GM21367 (cell line): ENCODE measurements at regions not wholly inside any gene's neighbourhood (a gene's known extent, or its start where the extent isn't known, plus 50 kb on each side); places are given as distances from the start of the nearest gene placed in this dataset.

Experiments used
- ATAC-seq: cut with Tn5 transposase; IDR thresholded peaks from one replicate; pipeline ENCODE4 v1.9.1; 2021; ENCODE audit not compliant: unreplicated experiment

DNA sequence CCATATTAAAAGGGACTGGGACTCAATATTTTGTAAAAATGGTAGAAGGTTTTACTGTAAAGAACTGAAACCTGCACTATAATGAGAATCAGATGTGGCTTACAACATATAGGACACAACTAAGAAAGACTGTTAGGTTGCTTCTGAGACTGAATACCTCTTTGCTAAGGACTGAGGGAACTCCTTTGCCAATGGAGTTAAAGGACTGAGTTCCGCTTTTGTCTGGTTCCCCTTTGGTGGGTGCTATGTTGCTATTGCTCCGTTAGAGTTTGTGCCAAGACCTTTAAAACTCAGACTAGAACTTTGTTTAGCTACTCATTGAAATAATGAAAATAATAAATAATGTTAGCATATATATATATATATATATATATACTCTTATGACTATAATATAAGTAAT, 147.8 kb upstream of the KCNMB2 start:
- no peak for ATAC-seq

DNA sequence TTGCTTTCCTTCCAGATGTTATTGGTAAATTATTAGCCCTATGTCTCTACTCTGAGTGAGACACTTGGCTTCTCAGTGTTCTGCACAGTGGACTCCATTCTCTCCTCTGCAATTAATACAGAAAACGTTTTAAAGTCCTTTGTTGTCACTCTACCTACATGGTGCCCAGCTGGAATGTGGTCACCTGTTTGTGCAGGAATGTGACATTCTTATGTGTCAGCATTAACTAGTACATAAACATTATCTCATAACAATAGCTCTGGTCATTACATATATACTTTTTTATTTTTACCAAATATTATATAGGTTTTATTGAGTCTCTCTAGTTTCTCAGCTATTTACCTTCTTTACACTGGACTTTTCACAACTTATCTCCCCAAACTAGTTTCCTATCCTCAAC, 147.0 kb upstream of the KCNMB2 start:
- ATAC-seq = no peak

DNA sequence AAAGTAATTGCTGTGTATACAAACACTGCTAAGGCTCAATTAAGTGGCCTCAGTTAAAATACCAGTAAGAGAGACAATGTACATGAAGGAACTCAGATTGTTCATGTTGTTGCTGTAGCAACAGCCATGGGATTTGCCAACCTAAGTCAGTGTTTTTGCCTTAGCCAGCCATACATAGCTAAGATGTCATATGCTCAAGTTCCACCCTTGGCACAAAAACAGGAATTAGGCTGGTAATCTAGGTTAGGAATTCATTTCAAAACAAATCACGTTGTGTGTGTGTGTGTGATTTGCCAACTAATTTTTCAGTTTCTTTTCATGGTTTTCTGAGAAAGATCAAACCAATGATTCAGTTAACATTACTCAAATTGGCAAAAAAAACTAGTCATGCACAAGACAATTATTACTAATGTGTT, 143.7 kb upstream of the KCNMB2 start:
- no peak for ATAC-seq

DNA sequence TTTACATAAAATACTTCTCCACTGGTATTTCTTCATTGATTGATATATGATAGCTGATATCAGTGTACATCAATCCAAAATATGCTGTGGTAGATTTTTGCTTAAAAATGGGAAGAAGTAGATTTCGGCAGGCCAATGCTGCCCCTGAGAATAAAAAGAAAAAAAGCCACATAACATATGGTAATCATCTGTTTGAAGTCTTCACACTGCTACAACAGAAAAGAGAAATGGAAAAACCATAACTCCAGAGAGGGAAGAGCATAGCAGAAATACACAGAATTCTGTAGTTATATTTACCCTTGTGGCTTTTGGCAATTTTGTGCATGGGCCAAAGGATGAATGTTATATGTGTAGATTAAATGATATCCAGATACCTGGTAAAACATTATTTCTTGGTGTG, 143.1 kb upstream of the KCNMB2 start:
- no peak for ATAC-seq

DNA sequence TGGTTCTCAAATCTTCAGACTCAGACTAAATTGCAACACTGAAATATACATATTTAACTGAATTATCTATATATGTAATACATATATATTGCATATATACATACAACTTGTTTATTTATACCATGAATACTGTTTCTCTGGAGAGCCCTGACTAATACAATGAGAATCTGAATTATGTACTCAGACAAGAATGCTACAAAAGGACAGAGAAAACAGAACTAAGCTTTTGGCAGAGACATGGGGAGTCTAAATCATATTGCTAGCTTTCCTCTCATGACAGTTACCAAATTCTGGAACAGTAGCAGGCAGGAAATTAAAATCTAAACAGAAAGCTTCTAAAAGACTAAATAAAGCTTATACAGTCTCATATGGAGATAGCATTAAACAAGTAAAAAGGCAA, 142.4 kb upstream of the KCNMB2 start:
- ATAC-seq = no peak

DNA sequence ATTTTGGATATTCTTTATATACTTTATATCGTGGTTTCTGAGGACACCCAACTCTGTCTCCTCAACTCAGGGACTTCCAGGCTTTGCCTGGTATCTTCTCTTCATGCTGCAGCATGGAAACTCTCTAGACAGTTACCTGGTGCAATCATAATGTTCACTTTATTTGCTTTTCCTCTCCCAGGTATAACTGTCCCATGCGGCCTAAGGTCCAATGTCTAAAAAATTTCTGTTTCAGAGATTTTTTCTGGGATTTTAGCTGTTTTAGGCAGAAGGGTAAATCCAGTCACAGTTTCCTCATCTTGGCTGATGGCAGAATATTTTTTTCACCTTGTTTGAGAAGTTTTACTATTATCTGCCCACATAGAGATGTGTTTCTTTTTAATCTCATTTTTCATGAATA, 139.9 kb upstream of the KCNMB2 start:
- no peak for ATAC-seq

DNA sequence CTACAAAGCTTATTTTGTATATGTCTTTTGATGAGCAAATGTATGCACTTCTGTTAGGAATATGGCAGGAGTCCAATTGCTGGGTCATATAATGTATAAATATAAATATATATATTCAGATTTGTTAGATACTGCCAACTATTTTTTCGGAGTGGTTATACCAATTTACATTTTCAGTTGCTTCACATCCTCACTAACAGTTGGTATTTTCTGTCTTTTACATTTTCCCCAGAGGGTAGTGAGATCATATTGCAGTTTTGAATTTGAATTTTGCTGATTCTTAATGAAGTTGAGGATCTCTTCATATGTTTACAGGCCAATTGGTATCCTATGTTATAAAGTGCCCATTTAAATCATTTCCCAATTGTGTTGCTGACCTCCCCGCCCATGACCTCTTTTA, 139.0 kb upstream of the KCNMB2 start:
- no peak for ATAC-seq

DNA sequence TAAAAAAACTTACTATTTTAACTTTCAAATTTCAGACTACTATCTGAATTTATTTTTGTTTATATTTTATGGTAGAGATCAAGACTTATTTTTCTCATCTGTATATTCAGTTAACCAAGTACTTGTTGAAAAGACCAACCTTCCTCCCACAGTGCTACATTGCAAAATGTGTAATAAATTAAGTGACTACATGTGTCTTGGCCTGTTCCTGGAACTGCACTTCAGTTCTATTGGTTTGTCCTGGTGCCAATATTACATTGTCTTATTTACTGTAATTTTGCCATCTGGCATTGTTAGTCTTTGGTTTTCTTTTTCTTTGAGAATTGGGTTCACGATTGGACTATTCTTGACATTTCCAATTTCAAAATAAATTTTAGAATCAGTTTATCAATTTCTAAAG, 138.4 kb upstream of the KCNMB2 start:
- ATAC-seq = no peak

DNA sequence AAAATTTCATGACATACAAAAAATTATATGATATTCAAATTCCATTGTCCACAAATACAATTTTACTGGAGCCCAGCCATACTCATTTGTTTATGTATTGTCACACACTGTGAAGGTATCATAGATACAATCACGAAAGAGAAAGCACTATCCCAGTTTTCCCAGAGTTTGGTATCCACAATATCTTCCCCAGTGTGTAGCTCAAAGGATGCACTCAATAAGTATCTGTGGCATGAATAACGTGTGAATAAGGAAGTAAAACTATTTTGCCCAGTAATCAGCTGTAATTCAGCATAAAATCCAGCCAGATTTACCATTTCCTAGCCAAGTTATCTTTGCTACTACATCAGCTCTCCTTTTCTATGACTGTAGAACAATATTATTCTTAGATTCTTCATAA, 131.3 kb upstream of the KCNMB2 start:
- ATAC-seq = no peak

DNA sequence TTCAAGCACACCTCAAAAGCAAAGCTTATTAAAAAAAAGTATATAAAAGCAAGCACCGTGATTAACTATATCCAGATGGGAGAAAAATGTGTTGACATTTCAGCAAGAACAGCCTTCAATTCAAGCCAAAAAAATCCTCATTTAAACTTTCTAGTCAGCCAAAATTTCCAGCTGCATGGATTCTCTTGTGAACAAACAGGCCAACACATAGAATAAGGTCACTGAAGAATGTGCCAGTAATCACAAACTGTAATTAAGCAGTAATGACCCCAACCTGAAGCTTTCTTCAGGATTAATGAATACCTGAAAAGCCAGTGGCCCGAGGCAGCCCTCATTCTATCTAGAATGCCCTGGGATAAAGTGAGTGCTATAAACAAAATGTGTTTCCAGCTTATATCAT, 130.7 kb upstream of the KCNMB2 start:
- no peak for ATAC-seq

DNA sequence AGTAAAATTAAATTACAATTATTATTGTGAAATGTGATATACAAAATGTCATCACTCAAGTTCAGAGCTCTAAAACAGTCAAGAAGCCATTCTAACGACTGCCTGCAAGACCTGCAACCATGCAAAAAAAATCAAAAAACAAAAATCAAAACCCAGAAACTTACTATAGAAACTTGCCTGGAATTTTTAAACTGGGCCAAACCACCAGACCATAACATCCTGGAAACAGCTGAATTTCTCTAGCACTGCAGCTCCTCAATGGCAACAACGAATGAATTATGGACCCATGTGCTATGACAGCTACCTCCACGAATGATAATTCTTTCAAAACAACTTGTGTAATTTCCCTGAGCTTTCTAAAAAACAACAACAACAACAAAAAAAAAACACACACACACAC, 130.0 kb upstream of the KCNMB2 start:
- ATAC-seq = no peak

DNA sequence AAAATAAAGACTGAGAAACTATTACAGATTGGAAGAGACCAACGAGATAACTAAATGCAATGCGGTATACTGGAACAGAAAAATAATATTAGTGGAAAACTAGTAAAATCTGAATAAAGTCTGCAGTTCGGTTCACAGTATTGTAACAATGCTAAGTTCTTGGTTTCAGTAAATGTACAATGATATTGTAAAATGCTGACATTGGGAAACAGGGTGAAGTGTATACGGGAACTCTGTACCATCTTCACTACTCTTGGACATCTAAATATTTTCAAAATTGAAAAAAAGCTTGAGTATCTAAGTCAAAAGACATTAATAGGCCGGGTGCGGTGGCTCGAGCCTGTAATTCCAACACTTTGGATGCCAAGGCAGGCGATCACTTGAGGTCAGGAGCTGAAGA, 120.9 kb upstream of the KCNMB2 start:
- ATAC-seq = no peak

DNA sequence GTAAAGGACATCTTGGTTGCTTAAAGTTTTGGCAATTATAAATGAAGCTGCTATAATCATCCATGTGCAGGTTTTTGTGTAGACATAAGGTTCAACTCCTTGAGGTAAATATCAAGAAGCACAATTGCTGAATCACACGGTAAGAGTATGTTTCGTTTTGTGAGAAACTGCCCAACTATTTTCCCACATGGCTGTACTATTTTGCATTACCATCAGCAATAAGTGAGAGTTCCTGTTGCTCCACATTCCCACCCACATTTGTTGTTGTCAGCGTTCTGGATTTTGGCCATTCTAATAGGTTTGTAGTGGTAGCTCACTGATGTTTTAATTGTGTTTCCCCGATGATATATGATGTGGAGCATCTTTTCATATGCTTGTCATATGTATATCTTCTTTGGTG, 118.5 kb upstream of the KCNMB2 start:
- ATAC-seq = no peak

DNA sequence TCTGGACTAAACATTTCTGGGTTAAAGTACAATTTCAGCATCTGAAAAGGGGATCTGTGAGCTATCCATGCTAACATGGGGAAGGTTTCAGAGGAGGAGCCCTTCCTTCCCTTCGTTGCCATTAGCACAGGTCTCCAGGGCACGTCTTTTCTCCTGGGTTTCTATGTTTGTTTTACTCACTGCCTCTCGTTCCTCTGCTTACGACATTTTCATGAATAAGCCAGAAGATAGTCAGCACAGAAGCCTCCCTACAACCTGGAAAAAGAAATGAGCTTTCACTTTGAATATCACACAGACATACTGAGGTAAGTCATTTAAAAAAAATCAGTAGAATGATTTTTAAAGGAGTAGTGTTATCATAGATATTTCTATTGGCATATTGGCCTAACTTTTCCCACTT, 117.2 kb upstream of the KCNMB2 start:
- no peak for ATAC-seq

DNA sequence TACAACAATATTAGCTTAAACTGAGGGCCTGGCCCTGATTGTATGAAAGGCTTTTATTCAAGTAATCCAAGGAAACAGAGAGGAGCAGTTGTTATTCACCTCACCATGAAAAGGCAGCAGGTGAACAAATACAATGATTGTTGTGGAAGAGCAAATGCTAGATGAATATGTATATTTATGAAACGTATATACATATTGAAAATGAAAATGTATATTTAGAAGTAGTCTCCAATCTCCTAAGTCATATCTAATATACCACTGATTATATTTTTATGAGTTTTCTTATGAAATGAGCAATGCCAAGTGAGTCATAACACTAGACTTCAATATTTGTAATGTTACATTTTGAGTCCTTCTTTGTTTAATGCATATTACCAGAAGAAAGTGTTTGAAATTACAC, 116.2 kb upstream of the KCNMB2 start:
- ATAC-seq = no peak

DNA sequence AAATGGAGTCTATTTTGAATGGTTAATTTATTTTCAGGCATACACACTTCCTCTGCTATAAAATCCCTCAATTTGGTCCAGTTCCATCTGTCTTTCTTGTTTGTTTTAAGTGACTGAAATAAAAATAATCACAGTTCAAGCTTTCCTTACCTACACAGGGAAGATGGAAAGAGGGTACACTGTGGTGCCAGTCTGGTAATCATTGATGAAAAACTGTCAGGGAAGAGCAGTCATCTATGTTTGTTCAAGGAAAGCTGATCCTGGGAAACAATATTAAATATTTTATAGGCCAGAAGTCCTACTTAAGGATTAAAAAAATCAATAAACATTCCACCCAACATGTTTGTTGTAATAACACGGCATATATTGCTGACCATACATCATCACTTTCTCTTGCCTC, 115.2 kb upstream of the KCNMB2 start:
- no peak for ATAC-seq

DNA sequence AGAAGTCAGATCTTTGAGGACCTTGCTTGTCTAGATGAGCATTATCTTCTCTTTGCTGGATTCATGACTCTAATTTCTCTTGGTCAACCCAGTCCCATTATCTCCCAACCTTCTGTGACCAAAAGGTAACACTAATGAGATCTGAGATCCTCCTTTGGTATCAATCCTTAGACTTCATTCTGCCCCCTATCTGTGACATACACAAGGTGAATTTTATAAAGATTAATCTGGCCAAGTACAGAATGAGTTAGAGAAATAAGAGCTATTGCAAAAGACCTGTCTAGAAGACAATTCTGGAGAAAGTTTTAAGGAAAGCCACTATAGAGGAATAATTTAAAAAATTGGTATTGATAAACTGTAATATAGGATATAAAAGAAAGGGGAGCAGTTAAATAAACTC, 113.8 kb upstream of the KCNMB2 start:
- no peak for ATAC-seq

DNA sequence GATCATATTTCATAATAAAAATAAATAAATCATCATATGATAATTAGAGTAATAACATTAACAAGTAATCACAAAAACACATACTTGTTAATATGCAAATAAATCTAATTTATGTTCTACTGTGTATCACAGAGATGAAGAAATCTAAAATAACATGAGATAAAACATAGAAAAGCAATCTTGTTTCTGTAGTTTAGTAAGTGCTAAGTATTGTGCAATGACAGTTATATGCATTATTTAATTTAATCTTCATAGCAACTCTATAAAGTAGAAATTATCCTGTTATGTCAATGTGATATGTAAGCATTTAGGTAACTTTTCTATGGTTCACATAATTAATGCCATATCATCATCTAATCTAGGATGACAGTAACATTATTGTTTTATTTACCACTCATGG, 108.2 kb upstream of the KCNMB2 start:
- no peak for ATAC-seq

DNA sequence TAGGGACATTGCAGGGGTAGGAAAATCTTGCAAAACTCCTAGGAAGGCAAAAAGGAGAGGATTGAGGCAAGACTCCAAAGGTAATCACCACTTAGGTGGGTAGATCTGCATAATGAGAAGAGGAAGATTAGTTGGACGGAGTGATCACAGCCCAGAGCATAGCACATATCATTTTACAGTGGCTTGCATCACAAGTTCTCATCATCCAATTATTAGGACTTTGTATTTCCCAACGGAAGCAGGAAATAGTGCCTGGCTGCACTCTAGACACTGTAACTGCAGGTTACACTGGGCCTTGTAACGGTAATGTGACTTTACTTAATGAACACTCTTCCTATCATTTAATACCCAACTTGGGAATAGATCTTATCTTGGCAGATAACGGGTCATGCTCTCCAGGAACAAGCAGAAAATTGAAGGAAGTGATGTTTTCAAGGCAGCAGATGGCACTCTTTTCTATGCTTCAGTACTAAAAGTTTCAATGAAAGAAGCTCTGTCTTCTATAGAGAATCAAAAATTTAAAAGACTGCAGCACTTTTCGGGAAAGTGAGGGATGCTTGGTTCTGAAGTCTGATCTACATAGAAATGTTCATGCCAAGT, 101.9 kb upstream of the KCNMB2 start:
- no peak for ATAC-seq

DNA sequence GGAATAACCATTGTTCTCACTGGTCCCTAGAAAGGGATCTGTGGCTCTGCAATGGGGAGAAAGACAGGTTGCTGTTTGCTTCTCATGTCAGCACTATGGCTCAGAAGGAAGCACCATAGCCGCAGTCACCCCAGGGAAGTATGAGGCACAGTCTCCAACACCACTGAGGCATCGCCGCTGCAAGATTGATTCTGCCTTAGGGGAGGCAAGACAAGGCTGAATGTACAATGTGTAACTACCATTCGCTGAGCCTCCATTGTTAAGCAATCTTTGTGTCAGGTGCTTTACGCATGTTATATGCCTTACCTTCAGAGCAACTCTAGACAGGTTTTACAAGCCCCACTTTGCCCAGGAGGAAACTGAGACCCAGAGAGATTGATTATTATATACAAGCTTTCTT, 100.7 kb upstream of the KCNMB2 start:
- ATAC-seq = no peak

DNA sequence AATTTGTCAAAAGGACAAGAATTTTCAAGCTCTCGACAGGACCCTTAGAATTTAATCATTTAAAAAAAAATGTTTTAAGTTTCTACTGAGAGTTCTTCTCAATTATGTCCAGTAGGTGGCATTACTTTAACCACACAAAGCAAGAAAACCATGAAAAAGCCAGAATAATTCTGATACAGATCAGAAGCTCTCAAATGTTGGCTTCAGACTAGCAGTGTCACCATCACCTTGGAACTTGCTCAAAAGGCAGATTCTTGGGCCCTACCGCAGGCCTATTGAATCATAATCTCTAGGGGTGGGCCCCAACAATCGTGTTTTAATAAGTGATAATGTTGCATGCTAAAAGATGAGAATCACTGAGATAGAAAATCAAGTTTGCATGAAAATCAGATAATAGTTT, 99.5 kb upstream of the KCNMB2 start:
- no peak for ATAC-seq

DNA sequence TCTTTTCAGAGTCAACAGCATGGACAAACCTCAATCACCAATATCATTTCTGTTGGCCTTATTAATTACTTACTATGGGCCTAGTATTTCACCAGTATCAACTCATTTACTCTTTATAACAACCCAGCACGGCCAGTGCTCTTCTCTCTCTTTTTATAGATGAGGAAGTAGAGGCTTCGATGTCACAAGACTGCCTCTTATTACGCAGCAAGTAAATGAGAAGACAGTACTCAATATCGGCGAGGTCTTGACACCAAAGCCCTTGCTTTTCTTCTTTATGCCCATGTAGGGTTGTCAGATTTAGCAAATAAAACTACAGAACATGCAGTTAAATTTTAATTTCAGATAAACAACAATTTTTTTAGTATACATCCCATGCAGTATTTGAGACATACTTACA, 99.0 kb upstream of the KCNMB2 start:
- no peak for ATAC-seq

DNA sequence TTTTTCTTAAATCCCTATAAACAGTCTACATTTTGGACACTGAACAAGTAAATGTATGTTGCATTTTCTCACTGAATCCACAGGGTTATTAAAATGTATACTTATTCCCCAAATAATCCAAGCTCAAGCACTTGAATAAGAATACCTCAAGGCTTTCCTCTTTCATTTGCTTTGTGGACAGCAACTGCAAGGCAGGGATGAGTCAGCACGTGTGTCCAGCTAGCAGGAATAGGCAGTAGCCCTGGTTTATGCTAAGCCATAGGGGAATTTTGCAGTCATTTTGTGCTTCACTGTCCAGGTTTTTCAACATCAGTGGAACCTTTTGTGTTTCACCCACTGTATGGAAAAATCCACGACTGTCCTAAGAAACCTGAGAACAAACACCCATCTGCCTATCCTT, 96.7 kb upstream of the KCNMB2 start:
- ATAC-seq = no peak

DNA sequence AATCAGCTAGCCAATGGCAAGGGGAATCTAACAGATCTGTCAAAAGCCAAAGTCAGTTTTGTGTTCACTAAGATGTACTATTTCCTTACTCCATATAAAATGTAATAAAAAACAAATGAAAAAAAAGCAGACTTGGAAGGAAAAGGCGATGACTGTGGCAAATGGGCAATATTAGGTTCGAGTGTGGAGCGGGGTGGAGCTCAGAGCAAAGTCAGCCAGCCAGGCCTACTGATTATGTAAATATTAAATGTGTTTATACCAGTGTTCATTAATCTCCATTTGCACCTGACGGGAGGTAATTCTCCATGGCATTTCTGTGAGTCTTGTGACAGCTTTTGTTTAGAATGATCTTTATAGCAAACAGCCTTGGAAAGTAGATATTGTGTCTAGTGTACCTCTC, 96.2 kb upstream of the KCNMB2 start:
- ATAC-seq = no peak
